ENCODE measurements at regions not wholly inside any gene's neighbourhood (a gene's known extent, or its start where the extent isn't known, plus 50 kb on each side); places are given as distances from the start of the nearest gene placed in this dataset.
"Not testable (repeated sequence)": the region's sequence is repeated elsewhere in the genome, so short reads cannot be mapped to it uniquely, and the experiment has no call there.

DNA sequence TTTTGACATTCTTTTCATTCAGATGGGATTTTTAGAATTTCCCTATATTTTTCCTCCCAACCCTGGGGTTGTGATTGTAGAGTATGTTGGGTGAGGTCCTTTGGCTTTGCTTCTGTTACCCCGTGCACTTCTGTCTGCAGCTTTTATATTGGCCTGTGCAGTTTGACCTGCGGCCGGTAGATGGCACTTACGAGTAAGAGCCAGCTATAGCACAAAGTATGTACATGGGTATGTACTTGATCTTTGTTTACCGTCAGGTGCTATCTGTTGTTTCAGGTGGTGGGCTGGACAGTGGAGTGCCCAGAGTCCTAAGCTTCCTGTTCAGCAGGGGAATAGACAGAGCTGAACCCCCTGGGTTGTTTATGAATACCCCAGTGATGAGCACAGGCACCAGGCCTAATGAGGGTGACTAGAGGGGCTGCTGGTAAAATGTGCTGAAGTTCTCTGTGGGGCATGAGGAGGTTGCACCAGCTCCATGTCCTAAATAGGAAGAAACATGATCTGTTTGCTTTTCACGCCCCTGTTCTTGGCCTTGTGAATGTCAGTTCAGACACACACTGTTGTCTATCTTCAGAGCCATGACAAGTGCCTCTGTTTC lies 58.9 kb upstream of the THUMPD2 start:
- peak; percentile 34 for DNase-seq

GRCh38 chr2:39836638-39837037 lies 57.6 kb upstream of the THUMPD2 start:
- no peak for DNase-seq
- no peaks in the 10 kb centered on the region for H3K36me3 ChIP-seq

More for the DNA sequence above, 58.9 kb upstream of the THUMPD2 start:
- no peaks in the 10 kb centered on the region for H3K9me3 ChIP-seq
- no peaks in the 10 kb centered on the region for H3K36me3 ChIP-seq
- H3K4me3 ChIP-seq: no peak overlapping the region
- no peaks in the 10 kb centered on the region for H3K27me3 ChIP-seq

GRCh38 chr2:39834426-39834825 lies 55.4 kb upstream of the THUMPD2 start:
- no peak for DNase-seq
- no peaks in the 10 kb centered on the region for H3K27me3 ChIP-seq
- H3K9me3 ChIP-seq: no peaks in the 10 kb centered on the region
- H3K36me3 ChIP-seq: no peaks in the 10 kb centered on the region
- no peak overlapping the region for H3K4me3 ChIP-seq

More at GRCh38 chr2:39836638-39837037, 57.6 kb upstream of the THUMPD2 start:
- Histone ChIP-seq H3K9me3 (no peaks in the 10 kb centered on the region), H3K4me3 (no peak overlapping the region), H3K27me3 (no peaks in the 10 kb centered on the region)

GRCh38 chr2:39830610-39831009 lies 51.6 kb upstream of the THUMPD2 start:
- H3K9me3 ChIP-seq, DNase-seq, H3K36me3 ChIP-seq, H3K27me3 ChIP-seq, H3K4me3 ChIP-seq: not testable (repeated sequence)

All from MG63 (cell line).